ENCODE measurements at regions not wholly inside any gene's neighbourhood (a gene's known extent, or its start where the extent isn't known, plus 50 kb on each side); places are given as distances from the start of the nearest gene placed in this dataset.

GRCh38 chr5:17743580-17744435 is 109.5 kb downstream of the TAF11L14 start (continued):
- no peak for TF ChIP-seq RFX5 (IDR thresholded peaks at IDR 0.05; ENCODE audit: low read depth, low read length)

GRCh38 chr5:17748201-17748600 is 113.9 kb downstream of the TAF11L14 start:
- Histone ChIP-seq H3K14ac (replicated peaks; ENCODE audit: low read depth, low read length) (no peak overlapping the region), H2BK20ac (ENCODE audit: low read depth, low read length) (no peak overlapping the region), H3K23ac (ENCODE audit: low read depth, low read length) (no peak overlapping the region), H3K56ac (ENCODE audit: extremely low read depth, insufficient read depth, low read length) (no peak overlapping the region), H2AFZ (replicated peaks; ENCODE audit: low read length, poor library complexity) (no peak overlapping the region), H2AK5ac (ENCODE audit: low read depth, low read length) (no peak overlapping the region), H3K36me3 (ENCODE audit: control insufficient read depth, insufficient read depth, low read length) (no peaks in the 10 kb centered on the region), H2AK9ac (replicated peaks; ENCODE audit: low read depth, low read length, poor library complexity) (no peak overlapping the region), H2BK5ac (ENCODE audit: low read depth, low read length, poor library complexity, severe bottlenecking) (no peak overlapping the region), H3K79me1 (ENCODE audit: low read depth in 1 of 2, low read length in 2 of 2) (no peaks in the 10 kb centered on the region), H3K4me2 (ENCODE audit: low read depth, low read length) (no peak overlapping the region), H4K20me1 (ENCODE audit: insufficient read depth, low read length) (no peaks in the 10 kb centered on the region), H2BK15ac (ENCODE audit: low read depth, low read length) (no peak overlapping the region), H3K27me3 (ENCODE audit: control insufficient read depth, insufficient read depth, low read length) (no peaks in the 10 kb centered on the region), H4K8ac (ENCODE audit: low read depth in 2 of 2, low read length in 2 of 2) (no peak overlapping the region), H2BK120ac (ENCODE audit: low read depth, low read length) (no peak overlapping the region), H3K9me1 (ENCODE audit: insufficient read depth, low read length) (no peaks in the 10 kb centered on the region), H3K9ac (ENCODE audit: low read depth, low read length) (no peak overlapping the region), H3K27ac (ENCODE audit: insufficient read depth, low read length) (no peak overlapping the region), H3K4ac (ENCODE audit: low read depth, low read length) (no peak overlapping the region), H3K9me3 (ENCODE audit: control insufficient read depth, insufficient read depth, low read length) (0 out of 2 replicates have a peak, but pooled peaks cover 1% of the 10 kb centered on the region), H3K4me1 (ENCODE audit: control insufficient read depth, insufficient read depth, low read length) (no peaks in the 10 kb centered on the region), H3K4me3 (ENCODE audit: insufficient read depth, low read depth, low read length) (no peak overlapping the region), H4K5ac (ENCODE audit: low read depth, low read length) (no peak overlapping the region), H3K18ac (ENCODE audit: low read depth, low read length) (no peak overlapping the region), H4K91ac (ENCODE audit: insufficient read depth, low read depth, low read length) (no peak overlapping the region)
- in situ Hi-C loops (cut with MboI; ENCODE audit: low sequenced_read_pairs) (no loop called here), dilution Hi-C loops (cut with HindIII; ENCODE audit: low sequenced_read_pairs, unreplicated experiment) (no loop called here), intact Hi-C loops (cut with micrococcal nuclease) (loop anchor here (10.0 kb wide), 1 partner anchor 533 kb away; the partner anchor contains the start of gene BASP1)
- no peak for DNase-seq
- ChIA-PET CTCF (no interaction called here), POLR2A (ENCODE audit: unreplicated experiment) (no interaction called here)
- TF ChIP-seq NFE2L2 (IDR thresholded peaks at IDR 0.05; ENCODE audit: low read depth, low read length) (no peak), USF2 (IDR thresholded peaks at IDR 0.05; ENCODE audit: low read depth, low read length) (no peak), RCOR1 (IDR thresholded peaks at IDR 0.05; ENCODE audit: insufficient replicate concordance, low read length) (no peak)
- WGBS, 2 experiments (ENCODE audit: extremely low coverage in 2 of 2, insufficient read length in 1 of 2): no CpG with 5 or more reads among the region's 2 CpGs
- BruUV-seq (replicated peaks): no TSS peak
- ATAC-seq (ENCODE audit: low read depth): no peak

All from IMR-90 (cell line).